AG10803 (cell line): ENCODE measurements at regions not wholly inside any gene's neighbourhood (a gene's known extent, or its start where the extent isn't known, plus 50 kb on each side); places are given as distances from the start of the nearest gene placed in this dataset.

Experiments
- DNase-seq: peaks from one replicate; pipeline ENCODE4 v3.0.0; 2010; ENCODE audit warnings: low read depth
- H3K4me3 ChIP-seq: 2 replicates; pipeline ENCODE4 v1.5.1; 2011; ENCODE audit warnings: mild to moderate bottlenecking, low read length, control low read depth
- CTCF ChIP-seq: conservative IDR thresholded peaks from 2 replicates; pipeline ENCODE4 v1.5.1; 2011; ENCODE audit warnings: mild to moderate bottlenecking, low read length, control low read depth, inconsistent platforms

GRCh38 chr2:14194233-14194632 is 438.3 kb upstream of the LRATD1 start:
- TF ChIP-seq CTCF: no peak
- no peak overlapping the region for H3K4me3 ChIP-seq
- DNase-seq: no peak

- DNase-seq: no peak
- TF ChIP-seq CTCF: no peak
- H3K4me3 ChIP-seq: no peak overlapping the region
These were observed 435.2 kb upstream of the LRATD1 start for GRCh38 chr2:14197293-14197692.

DNA sequence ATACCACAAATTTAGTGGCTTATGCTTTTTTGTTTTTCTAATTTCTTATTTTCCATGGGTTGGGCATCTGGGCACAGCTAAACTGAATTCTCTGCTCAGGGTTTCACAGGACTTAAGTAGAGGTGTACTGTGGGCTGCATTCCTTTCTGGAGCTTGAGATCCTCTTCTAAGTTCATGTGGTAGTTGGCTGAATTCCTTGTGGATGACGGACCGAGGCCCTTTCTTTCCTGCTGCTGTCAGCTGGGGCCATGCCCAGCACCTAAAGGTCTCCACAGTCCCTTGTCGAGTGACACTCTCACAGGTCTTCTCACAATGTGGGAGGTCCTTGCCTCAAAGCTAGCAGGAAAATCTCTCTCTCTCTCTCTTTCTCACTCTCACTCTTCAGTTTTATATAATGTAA is 433.5 kb upstream of the LRATD1 start:
- TF ChIP-seq CTCF: no peak

GRCh38 chr2:14219306-14219705 is 413.2 kb upstream of the LRATD1 start:
- no peak for TF ChIP-seq CTCF
- DNase-seq: no peak
- H3K4me3 ChIP-seq: no peak overlapping the region

More for the DNA sequence above, 433.5 kb upstream of the LRATD1 start:
- no peak for DNase-seq
- no peak overlapping the region for H3K4me3 ChIP-seq

DNA sequence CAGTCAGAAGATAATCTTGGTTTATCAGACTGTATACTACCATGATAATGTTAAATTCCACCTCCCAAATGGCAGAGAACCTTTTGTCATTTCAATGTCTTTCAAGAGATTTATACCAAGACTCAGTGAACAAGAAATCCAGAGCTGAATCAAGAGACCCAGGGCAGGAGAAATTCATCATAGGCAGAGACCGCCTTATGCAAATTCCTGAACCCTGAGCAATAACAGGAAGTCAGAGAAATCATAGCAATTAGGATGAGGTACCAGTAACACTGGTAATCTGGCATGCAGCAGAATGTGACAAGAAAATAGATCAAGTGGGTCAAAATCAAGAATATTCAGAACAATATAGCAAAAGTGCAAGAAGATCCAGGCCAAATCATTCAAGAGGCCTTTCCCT is 412.4 kb upstream of the LRATD1 start:
- H3K4me3 ChIP-seq: no peak overlapping the region
- DNase-seq: peak; percentile 1
- TF ChIP-seq CTCF: no peak

DNA sequence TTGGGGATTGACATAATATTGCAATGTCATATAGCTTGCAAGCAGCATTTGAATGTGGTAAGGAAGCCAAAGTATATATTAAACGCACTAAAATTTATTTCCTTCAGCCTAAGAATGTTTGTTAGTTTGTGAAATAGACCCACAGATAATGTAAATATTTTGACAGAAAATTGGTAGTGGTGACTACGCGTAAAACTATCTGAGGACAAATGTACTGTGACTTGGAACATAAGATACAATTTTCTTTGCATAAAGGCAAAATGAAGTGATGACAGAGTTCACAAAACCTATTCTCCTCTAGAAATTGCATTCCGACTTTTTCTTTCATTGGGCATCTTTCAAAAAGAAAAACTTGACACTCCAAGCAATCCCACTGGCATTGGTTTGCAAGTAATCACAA is 411.1 kb upstream of the LRATD1 start:
- no peak for TF ChIP-seq CTCF
- H3K4me3 ChIP-seq: no peak overlapping the region

DNA sequence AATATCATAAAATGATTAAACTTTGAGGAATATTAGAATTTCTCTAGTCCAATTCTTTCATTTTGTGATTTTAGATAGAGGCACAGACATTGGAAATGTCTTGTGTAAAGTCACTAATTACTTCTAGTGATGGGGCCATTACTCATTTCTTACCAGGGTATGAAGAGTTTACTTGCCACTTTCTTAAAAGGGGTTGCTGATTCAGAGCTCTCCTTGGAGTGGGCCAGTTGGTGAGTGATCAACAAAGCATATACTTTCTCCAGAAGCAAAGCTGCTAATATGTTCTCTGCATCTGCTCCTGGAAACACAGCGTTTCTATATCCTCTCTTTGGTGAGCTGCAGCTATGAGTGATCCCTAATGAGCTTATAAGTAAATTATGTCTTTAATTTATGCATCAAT is 408.9 kb upstream of the LRATD1 start:
- H3K4me3 ChIP-seq: no peak overlapping the region
- DNase-seq: no peak
- TF ChIP-seq CTCF: no peak

More for the DNA sequence above, 411.1 kb upstream of the LRATD1 start:
- no peak for DNase-seq
